Panc1 (cell line): ENCODE measurements at regions not wholly inside any gene's neighbourhood (a gene's known extent, or its start where the extent isn't known, plus 50 kb on each side); places are given as distances from the start of the nearest gene placed in this dataset.

Experiments used
- ATAC-seq: fragments of 200-7000 bp; cut with Tn5 transposase; 2 replicates; pipeline ENCODE4 v1.9.1; 2020; ENCODE audit warnings: mild to moderate bottlenecking, moderate library complexity
- BruUV-seq: library from RNA; stranded (reverse); fragments of 400-500 nt; replicated peaks from 2 replicates; lab custom pipeline; 2021; lab: Mats Ljungman, UMichigan
- CTCF ChIA-PET: fragments of 300-600 bp; sonication (Branson Sonifier 250); formaldehyde crosslinking; loops from one replicate; lab custom pipeline; 2022; ENCODE audit warnings: antibody characterized with exemption; lab: Charles Lee
- POLR2A ChIA-PET: fragments of 300-600 bp; sonication (Branson Sonifier 250); formaldehyde crosslinking; loops from one replicate; lab custom pipeline; 2022; ENCODE audit warnings: antibody characterized with exemption; lab: Charles Lee
- DNase-seq: peaks from one replicate; pipeline ENCODE4 v3.0.0-alpha.2; 2010; ENCODE audit warnings: low read depth, low spot score
- H3K27ac ChIP-seq: 2 replicates; pipeline ENCODE4 v1.5.1; 2011; ENCODE audit warnings: mild to moderate bottlenecking, low read length, inconsistent platforms
- H3K27me3 ChIP-seq: fragments of 200-500 bp; sonication (Bioruptor generic); 2 replicates; pipeline ENCODE4 v1.6.0; 2014; ENCODE audit warnings: low read length, inconsistent platforms; ENCODE audit not compliant: control insufficient read depth, insufficient read depth
- H3K36me3 ChIP-seq: fragments of 200-500 bp; sonication (Bioruptor generic); 2 replicates; pipeline ENCODE4 v1.5.1; 2014; ENCODE audit warnings: inconsistent platforms, mild to moderate bottlenecking, low read length, moderate library complexity; ENCODE audit not compliant: control insufficient read depth, insufficient read depth
- H3K4me1 ChIP-seq: 2 replicates; pipeline ENCODE4 v1.5.1; 2011; ENCODE audit warnings: inconsistent platforms, mild to moderate bottlenecking, low read length, moderate library complexity; ENCODE audit not compliant: control insufficient read depth, insufficient read depth
- H3K4me3 ChIP-seq, 2 experiments: 2 replicates each; pipeline ENCODE4 v1.5.1; 2011 to 2012; ENCODE audit warnings: low read depth in 2 of 2, low read length in 2 of 2, mild to moderate bottlenecking in 2 of 2, inconsistent platforms in 1 of 2, moderate library complexity in 1 of 2
- H3K9me3 ChIP-seq: fragments of 200-500 bp; sonication (Bioruptor generic); 2 replicates; pipeline ENCODE4 v1.5.1; 2014; ENCODE audit warnings: low read depth, mild to moderate bottlenecking, inconsistent platforms, low read length, moderate library complexity; ENCODE audit not compliant: control insufficient read depth, insufficient read depth
- POLR2AphosphoS5 ChIP-seq: IDR thresholded peaks from 2 replicates; pipeline ENCODE4 v1.6.1; 2012; ENCODE audit warnings: mild to moderate bottlenecking, low read depth, low read length, moderate library complexity
- SIN3A ChIP-seq: IDR thresholded peaks from 2 replicates; pipeline ENCODE4 v1.6.1; 2012; ENCODE audit warnings: low read depth, mild to moderate bottlenecking, low read length, moderate library complexity, borderline replicate concordance; ENCODE audit not compliant: insufficient read depth
- TCF7L2 ChIP-seq: IDR thresholded peaks from 2 replicates; pipeline ENCODE4 v1.6.1; 2011; ENCODE audit warnings: mild to moderate bottlenecking, low read depth, low read length, inconsistent platforms
- in situ Hi-C: cut with HindIII; loops from 2 replicates; pipeline ENCODE4 v1.10.0; 2016; ENCODE audit warnings: low sequenced_read_pairs, low pct_unique_long_range_greater_than_20kb
- intact Hi-C: fragments of 100-400 bp; cut with micrococcal nuclease; formaldehyde crosslinking; loops from one replicate; pipeline ENCODE4 v1.10.0; 2022; ENCODE audit not compliant: unreplicated experiment
- TF ChIP-seq, protein P1 (sequence below), 2 experiments: IDR thresholded peaks; 2 replicates each; pipeline ENCODE4 v1.6.1; 2011 to 2012; ENCODE audit warnings: low read depth in 2 of 2, control low read depth in 1 of 2, low read length in 1 of 2, mild to moderate bottlenecking in 1 of 2, moderate library complexity in 1 of 2; ENCODE audit not compliant: insufficient read depth in 1 of 2
- TF ChIP-seq, protein P2 (sequence below): fragments of 450-650 bp; IDR thresholded peaks from 2 replicates; pipeline ENCODE4 v1.5.1; 2017; ENCODE audit warnings: mild to moderate bottlenecking

DNA sequence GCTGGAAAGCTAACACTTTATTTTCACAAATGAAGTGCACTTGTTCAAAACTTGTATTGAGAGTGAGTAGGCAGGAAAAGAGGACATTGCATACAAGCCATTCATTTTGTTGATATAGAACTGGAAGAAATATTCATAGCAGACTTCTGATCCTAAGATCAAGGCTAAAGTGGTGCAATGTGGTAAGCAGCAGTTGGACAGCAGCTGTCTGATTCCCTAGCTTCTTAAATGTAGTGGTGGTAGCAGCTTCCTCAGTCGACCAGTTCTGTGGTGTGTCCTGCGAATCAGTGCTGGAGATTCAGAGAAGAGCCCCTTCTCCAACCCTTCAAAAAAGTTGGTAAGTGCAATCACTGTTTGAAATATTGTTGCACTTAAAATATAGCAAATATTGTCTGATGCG, 281.7 kb upstream of the GJE1 start:
- intact Hi-C loops (no loop called here), in situ Hi-C loops (no loop called here)
- Histone ChIP-seq H3K36me3 (no peaks in the 10 kb centered on the region), H3K4me3 (no peak overlapping the region), H3K9me3 (no peaks in the 10 kb centered on the region), H3K27me3 (no peaks in the 10 kb centered on the region), H3K27ac (no peak overlapping the region), H3K4me1 (no peaks in the 10 kb centered on the region)
- ChIA-PET CTCF (no interaction called here), POLR2A (no interaction called here)
- no peak for ATAC-seq
- no peak for DNase-seq
- no TSS peak for BruUV-seq
- TF ChIP-seq, protein P1, sequence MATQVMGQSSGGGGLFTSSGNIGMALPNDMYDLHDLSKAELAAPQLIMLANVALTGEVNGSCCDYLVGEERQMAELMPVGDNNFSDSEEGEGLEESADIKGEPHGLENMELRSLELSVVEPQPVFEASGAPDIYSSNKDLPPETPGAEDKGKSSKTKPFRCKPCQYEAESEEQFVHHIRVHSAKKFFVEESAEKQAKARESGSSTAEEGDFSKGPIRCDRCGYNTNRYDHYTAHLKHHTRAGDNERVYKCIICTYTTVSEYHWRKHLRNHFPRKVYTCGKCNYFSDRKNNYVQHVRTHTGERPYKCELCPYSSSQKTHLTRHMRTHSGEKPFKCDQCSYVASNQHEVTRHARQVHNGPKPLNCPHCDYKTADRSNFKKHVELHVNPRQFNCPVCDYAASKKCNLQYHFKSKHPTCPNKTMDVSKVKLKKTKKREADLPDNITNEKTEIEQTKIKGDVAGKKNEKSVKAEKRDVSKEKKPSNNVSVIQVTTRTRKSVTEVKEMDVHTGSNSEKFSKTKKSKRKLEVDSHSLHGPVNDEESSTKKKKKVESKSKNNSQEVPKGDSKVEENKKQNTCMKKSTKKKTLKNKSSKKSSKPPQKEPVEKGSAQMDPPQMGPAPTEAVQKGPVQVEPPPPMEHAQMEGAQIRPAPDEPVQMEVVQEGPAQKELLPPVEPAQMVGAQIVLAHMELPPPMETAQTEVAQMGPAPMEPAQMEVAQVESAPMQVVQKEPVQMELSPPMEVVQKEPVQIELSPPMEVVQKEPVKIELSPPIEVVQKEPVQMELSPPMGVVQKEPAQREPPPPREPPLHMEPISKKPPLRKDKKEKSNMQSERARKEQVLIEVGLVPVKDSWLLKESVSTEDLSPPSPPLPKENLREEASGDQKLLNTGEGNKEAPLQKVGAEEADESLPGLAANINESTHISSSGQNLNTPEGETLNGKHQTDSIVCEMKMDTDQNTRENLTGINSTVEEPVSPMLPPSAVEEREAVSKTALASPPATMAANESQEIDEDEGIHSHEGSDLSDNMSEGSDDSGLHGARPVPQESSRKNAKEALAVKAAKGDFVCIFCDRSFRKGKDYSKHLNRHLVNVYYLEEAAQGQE (IDR thresholded peaks at IDR 0.05; ENCODE audit: insufficient read depth in 1 of 2, low read depth in 2 of 2, low read length in 1 of 2) = peak in 1 of 2 experiments; percentile 54; a peak in 1 of 4 replicates
- TF ChIP-seq SIN3A = no peak

DNA sequence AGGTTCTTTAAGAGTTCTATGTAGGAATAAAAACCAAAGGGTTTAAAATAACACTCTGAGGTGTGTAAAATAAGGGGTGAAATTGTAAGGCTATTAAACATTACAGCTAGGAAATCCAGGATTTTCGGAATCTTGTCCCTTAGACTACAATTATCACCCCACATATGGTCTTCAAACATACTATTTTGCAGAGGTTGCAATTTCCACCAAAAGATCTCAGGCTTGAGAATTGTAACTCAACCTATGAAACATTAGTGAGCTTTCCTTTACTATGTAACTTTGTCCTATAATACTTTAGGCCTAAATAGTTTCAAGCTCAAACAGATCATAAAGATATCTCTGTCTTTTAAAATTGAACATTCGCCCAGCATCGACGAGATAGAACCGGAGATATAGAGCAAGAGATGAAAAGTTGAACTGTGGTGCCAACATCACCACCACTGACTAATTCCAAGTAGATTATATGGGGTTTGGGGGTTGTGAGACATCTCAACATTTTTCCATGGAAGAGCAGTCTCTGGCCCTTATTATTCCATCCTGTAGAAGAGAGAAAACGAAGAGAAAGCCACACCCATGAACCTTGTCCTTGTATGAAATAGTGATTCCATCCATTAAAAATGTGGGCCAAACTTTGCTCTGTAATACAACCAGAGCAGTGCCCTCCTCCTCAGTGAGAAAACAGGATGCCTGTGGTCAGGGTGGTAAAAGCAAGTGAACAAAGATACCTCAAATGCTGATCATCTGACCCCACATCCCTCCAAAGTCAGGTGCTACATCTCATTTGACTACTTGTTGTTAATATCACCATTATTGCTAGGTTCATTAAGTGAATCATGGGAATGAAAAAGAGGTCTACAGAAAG, 284.5 kb upstream of the GJE1 start:
- H3K27me3 ChIP-seq = no peaks in the 10 kb centered on the region
- ChIA-PET POLR2A (no interaction called here), CTCF (interaction anchor here (0.5 kb wide), 1 partner anchor 25 kb away, joined by 4 read pairs; no protein-coding TSS in a partner anchor)
- no peak overlapping the region for H3K4me3 ChIP-seq
- no TSS peak for BruUV-seq
- H3K36me3 ChIP-seq = no peaks in the 10 kb centered on the region
- no peaks in the 10 kb centered on the region for H3K4me1 ChIP-seq
- intact Hi-C loops (no loop called here), in situ Hi-C loops (no loop called here)
- H3K9me3 ChIP-seq = no peaks in the 10 kb centered on the region
- ATAC-seq (no peak), DNase-seq (no peak)
- H3K27ac ChIP-seq = no peak overlapping the region
- TF ChIP-seq, protein P2, sequence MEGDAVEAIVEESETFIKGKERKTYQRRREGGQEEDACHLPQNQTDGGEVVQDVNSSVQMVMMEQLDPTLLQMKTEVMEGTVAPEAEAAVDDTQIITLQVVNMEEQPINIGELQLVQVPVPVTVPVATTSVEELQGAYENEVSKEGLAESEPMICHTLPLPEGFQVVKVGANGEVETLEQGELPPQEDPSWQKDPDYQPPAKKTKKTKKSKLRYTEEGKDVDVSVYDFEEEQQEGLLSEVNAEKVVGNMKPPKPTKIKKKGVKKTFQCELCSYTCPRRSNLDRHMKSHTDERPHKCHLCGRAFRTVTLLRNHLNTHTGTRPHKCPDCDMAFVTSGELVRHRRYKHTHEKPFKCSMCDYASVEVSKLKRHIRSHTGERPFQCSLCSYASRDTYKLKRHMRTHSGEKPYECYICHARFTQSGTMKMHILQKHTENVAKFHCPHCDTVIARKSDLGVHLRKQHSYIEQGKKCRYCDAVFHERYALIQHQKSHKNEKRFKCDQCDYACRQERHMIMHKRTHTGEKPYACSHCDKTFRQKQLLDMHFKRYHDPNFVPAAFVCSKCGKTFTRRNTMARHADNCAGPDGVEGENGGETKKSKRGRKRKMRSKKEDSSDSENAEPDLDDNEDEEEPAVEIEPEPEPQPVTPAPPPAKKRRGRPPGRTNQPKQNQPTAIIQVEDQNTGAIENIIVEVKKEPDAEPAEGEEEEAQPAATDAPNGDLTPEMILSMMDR = no peak
- TF ChIP-seq, protein P1 (IDR thresholded peaks at IDR 0.05; ENCODE audit: insufficient read depth in 1 of 2, low read depth in 2 of 2, low read length in 1 of 2) = no peak
- TF ChIP-seq POLR2AphosphoS5 (no peak), TCF7L2 (no peak), SIN3A (no peak)
